AG04449 (cell line): ENCODE measurements at regions not wholly inside any gene's neighbourhood (a gene's known extent, or its start where the extent isn't known, plus 50 kb on each side); places are given as distances from the start of the nearest gene placed in this dataset.

ENCODE experiments used
- CTCF ChIA-PET: fragments of 350-600 bp; formaldehyde crosslinking; extraction: SDS; loops from one replicate; lab custom pipeline; 2021; ENCODE audit warnings: antibody characterized with exemption; lab: Yijun Ruan, JAX
- POLR2A ChIA-PET: fragments of 400-600, 350-600 bp; formaldehyde crosslinking; extraction: SDS; loops from one replicate; lab custom pipeline; 2020; ENCODE audit warnings: antibody characterized with exemption, inconsistent platforms; lab: Yijun Ruan, JAX
- DNase-seq: peaks from one replicate; pipeline ENCODE4 v3.0.0-alpha.2; 2010; ENCODE audit warnings: low read depth, low spot score
- H3K4me3 ChIP-seq: 2 replicates; pipeline ENCODE4 v1.5.1; 2011; ENCODE audit warnings: low read depth, mild to moderate bottlenecking, control low read depth, low read length
- CTCF ChIP-seq: IDR thresholded peaks from one replicate; pipeline ENCODE4 v1.5.1; 2011; ENCODE audit warnings: mild to moderate bottlenecking, moderate library complexity, low read length, control low read depth, inconsistent platforms; ENCODE audit not compliant: insufficient read depth; ENCODE audit errors: missing control alignments

GRCh38 chr3:109943181-109943580 lies 605.8 kb upstream of the DPPA4 start:
- POLR2A ChIA-PET = no interaction called here
- no peak for DNase-seq
- TF ChIP-seq CTCF = no peak
- no peak overlapping the region for H3K4me3 ChIP-seq
- CTCF ChIA-PET = no interaction called here

GRCh38 chr3:109944836-109945235 lies 607.5 kb upstream of the DPPA4 start:
- POLR2A ChIA-PET = no interaction called here
- H3K4me3 ChIP-seq = no peak overlapping the region
- CTCF ChIA-PET = no interaction called here

GRCh38 chr3:109952924-109953323 lies 615.6 kb upstream of the DPPA4 start:
- DNase-seq = no peak
- no peak overlapping the region for H3K4me3 ChIP-seq
- ChIA-PET CTCF (no interaction called here), POLR2A (no interaction called here)
- TF ChIP-seq CTCF = no peak

More at GRCh38 chr3:109944836-109945235, 607.5 kb upstream of the DPPA4 start:
- DNase-seq = no peak
- TF ChIP-seq CTCF = no peak

- TF ChIP-seq CTCF = no peak
- DNase-seq = no peak
- CTCF ChIA-PET = no interaction called here
- H3K4me3 ChIP-seq = no peak overlapping the region
- POLR2A ChIA-PET = no interaction called here
Measured at GRCh38 chr3:109963831-109964230, 626.5 kb upstream of the DPPA4 start.

- H3K4me3 ChIP-seq = no peak overlapping the region
- CTCF ChIA-PET = no interaction called here
- no peak for TF ChIP-seq CTCF
- POLR2A ChIA-PET = no interaction called here
- DNase-seq = no peak
Measured at GRCh38 chr3:109973733-109974132, 636.4 kb upstream of the DPPA4 start.

- ChIA-PET CTCF (no interaction called here), POLR2A (no interaction called here)
- TF ChIP-seq CTCF = no peak
- H3K4me3 ChIP-seq = no peak overlapping the region
- DNase-seq = no peak
Measured at GRCh38 chr3:109977897-109978296, 640.6 kb upstream of the DPPA4 start.
